Subcutaneous abdominal adipose tissue (tissue), 5 donors: ENCODE measurements at regions not wholly inside any gene's neighbourhood (a gene's known extent, or its start where the extent isn't known, plus 50 kb on each side); places are given as distances from the start of the nearest gene placed in this dataset.

Source experiments
- H3K27ac ChIP-seq: one replicate; pipeline ENCODE4 v1.7.0; 2013; ENCODE audit warnings: low read depth, mild to moderate bottlenecking, inconsistent platforms, low read length, moderate library complexity
- H3K27me3 ChIP-seq, 5 donors: one replicate each; pipeline ENCODE4 v1.7.0; 2013; ENCODE audit warnings: low read length in 5 of 5, inconsistent platforms in 1 of 5; ENCODE audit not compliant: control insufficient read depth in 5 of 5, insufficient read depth in 4 of 5
- H3K36me3 ChIP-seq, 5 donors: one replicate each; pipeline ENCODE4 v1.7.0; 2013; ENCODE audit warnings: low read length in 5 of 5; ENCODE audit not compliant: control insufficient read depth in 5 of 5, insufficient read depth in 5 of 5
- H3K4me1 ChIP-seq, 5 donors: one replicate each; pipeline ENCODE4 v1.7.0; 2013; ENCODE audit warnings: low read length in 5 of 5, mild to moderate bottlenecking in 3 of 5, moderate library complexity in 1 of 5; ENCODE audit not compliant: control insufficient read depth in 5 of 5, insufficient read depth in 5 of 5
- H3K4me3 ChIP-seq, 5 donors: one replicate each; pipeline ENCODE4 v1.7.0; 2013; ENCODE audit warnings: low read length in 5 of 5, low read depth in 1 of 5
- H3K9ac ChIP-seq, 5 donors: one replicate each; pipeline ENCODE4 v1.7.0; 2013; ENCODE audit warnings: low read length in 5 of 5, mild to moderate bottlenecking in 4 of 5, moderate library complexity in 3 of 5
- H3K9me3 ChIP-seq, 5 donors: one replicate each; pipeline ENCODE4 v1.7.0; 2013; ENCODE audit warnings: low read length in 5 of 5; ENCODE audit not compliant: control insufficient read depth in 5 of 5
- donor health status: healthy.
- donor health status: healthy.
- donor health status: healthy.
- donor health status: healthy.
- donor health status: healthy.

DNA sequence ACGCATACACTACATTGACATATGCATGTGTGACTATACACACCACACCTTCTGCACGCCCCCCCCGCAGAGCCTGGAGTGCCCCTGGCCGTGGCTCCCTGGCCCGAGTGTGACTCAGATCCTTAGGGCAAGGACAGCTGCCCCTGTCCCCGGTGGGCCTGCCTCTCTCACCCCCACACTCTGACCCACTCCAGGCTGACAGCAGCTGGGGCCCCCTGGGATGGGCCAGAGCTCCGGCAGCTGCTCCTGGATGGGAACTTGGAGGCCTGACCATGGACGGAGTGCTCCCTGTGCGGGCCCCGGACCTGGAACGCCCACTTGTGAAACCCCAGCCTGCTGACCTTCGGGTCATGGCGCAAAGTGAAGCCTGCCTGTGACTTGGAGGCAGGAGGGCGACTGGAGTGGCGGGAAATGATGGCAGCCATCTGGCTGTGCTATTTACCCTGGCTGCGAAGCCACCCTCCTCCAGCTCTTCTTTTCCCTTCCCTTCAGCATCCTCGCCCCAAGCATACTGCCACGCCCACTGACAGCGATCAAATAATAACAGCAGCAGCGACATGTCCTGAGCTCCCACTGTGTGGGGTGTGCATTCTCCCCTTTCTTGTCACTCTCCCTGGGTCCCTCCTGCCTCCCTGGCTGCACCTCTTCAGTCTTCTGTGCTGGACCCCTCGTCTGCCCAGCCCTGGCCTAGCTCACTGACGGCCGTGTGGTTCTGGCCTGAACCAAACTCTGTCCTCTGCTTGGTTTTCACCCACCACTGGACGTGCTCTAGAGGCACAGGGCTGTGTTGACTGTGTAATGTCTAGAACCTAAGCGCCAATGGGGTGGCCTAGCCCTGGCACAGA is 90.7 kb upstream of the MEF2A start:
- Histone ChIP-seq H3K4me3 (no peak overlapping the region), H3K9ac (no peak overlapping the region)

GRCh38 chr15:99475754-99476412 is 89.9 kb upstream of the MEF2A start:
- H3K9ac ChIP-seq, result no peak overlapping the region
- no peaks in the 10 kb centered on the region for H3K27me3 ChIP-seq
- H3K4me1 ChIP-seq, result peaks cover 0 to 50% (median 18%) of the 10 kb centered on the region in 5 donors
- H3K27ac ChIP-seq, result peak overlapping the region; percentile 23
- no peaks in the 10 kb centered on the region for H3K9me3 ChIP-seq
- no peaks in the 10 kb centered on the region for H3K36me3 ChIP-seq
- H3K4me3 ChIP-seq, result no peak overlapping the region

More for the DNA sequence above, 90.7 kb upstream of the MEF2A start:
- H3K9me3 ChIP-seq, result no peaks in the 10 kb centered on the region
- peaks cover 0 to 50% (median 18%) of the 10 kb centered on the region in 5 donors for H3K4me1 ChIP-seq
- no peak overlapping the region for H3K27ac ChIP-seq
- no peaks in the 10 kb centered on the region for H3K36me3 ChIP-seq
- H3K27me3 ChIP-seq, result no peaks in the 10 kb centered on the region

DNA sequence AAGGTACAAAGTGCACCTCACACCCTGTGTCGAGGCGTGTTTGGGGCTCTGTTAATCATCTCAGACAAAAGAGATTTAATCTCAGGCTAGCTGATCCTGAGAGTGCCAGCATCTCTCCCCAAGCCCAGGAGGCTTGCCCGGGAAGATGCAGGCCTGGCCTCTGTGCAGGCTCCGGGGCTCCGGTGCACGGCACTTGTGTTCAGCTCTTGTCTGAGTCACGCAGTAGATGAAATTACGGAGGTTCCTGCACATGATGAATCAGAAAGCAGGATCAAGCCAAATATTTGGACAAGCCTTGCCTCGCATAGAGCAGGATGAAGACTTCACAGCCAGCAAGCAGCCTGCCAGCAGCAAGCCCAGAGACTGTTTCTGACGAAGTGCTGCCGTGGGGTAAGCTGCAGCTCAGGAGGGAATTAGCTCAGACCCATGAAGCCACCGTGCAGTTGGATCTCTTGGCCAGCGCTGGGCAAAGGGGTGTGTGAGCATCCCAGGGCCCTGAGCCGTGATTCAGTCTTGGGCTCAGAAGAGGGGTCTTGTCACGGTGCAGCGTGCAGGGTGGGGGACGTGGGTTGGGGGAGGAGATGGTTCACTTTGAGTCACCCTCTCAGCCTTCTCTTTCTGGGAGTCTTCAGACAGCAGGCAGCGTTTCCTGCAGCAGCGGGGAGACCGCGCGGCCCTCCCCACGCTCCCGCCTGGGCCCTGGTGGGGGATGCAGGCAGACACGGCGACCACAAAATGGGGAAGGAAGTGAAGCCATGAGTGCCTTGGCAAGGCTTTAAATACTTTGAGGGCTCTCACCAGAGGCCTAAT is 89.2 kb upstream of the MEF2A start:
- peak overlapping the region; percentile 23 for H3K27ac ChIP-seq
- H3K4me3 ChIP-seq, result peak overlapping the region in 1 of 5 donors; percentile 2
- no peaks in the 10 kb centered on the region for H3K36me3 ChIP-seq
- H3K9ac ChIP-seq, result no peak overlapping the region
- H3K4me1 ChIP-seq, result peaks cover 0 to 50% (median 18%) of the 10 kb centered on the region in 5 donors
- no peaks in the 10 kb centered on the region for H3K27me3 ChIP-seq
- no peaks in the 10 kb centered on the region for H3K9me3 ChIP-seq

DNA sequence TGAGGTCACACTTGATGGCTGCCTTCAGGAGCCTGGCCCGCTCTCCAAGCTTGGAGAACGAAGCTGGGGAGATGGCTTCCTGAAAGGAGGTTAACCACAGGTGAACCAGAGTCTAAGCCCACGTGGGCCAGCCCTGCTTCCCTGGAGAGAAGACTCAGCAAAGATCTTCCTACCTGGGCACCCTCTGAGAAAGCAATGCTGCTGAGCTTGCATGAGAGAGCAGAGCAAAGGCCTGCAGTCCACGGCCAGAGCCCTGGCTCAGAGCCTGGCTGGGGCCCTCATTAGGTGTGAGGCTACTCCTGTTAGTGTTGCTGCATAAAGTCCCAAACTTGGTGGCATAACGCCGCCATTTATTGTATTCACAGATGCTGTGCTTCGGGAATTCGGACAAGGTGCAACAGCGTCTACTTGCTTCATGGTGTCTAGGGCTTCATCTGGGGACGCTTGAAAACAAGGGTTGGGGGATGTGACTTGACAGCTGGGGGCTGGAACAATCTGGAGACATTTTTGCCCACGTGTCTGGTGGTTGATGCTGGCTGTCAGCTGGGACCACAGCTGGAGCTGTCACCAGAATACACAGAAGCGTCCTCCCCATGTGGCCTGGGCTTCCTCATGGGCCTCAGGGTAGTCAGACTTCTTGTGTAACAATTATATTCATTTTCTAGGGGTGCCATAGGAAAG is 87.9 kb upstream of the MEF2A start:
- no peak overlapping the region for H3K4me3 ChIP-seq
- H3K27ac ChIP-seq, result no peak overlapping the region
- H3K27me3 ChIP-seq, result no peaks in the 10 kb centered on the region
- peaks cover 0 to 5% (median 0%) of the 10 kb centered on the region in 5 donors for H3K9me3 ChIP-seq
- no peaks in the 10 kb centered on the region for H3K36me3 ChIP-seq
- H3K4me1 ChIP-seq, result peaks cover 0 to 46% (median 18%) of the 10 kb centered on the region in 5 donors
- no peak overlapping the region for H3K9ac ChIP-seq

DNA sequence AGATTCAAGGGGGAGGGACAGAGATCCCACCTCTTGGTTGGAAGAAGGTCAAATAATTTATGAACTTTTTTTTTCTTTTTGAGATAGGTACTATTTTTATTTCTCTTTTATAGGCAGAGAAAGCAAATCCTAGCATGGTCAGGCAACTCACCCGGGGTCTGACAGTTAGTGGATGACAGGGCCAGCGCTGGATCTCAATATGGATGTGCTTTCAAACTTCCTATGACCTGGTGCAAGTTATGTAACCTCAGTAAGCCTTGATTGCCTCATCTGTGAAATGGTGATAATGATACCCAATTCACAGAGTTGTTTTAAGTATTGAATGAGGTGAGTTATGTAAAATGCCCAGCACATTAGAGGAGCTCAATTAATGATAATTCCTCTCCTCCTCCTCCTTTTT is 86.8 kb upstream of the MEF2A start:
- Histone ChIP-seq H3K27me3 (no peaks in the 10 kb centered on the region), H3K4me1 (peaks cover 0 to 38% (median 18%) of the 10 kb centered on the region in 5 donors), H3K27ac (no peak overlapping the region), H3K9ac (no peak overlapping the region), H3K36me3 (no peaks in the 10 kb centered on the region), H3K4me3 (no peak overlapping the region), H3K9me3 (peaks cover 0 to 5% (median 0%) of the 10 kb centered on the region in 5 donors)

DNA sequence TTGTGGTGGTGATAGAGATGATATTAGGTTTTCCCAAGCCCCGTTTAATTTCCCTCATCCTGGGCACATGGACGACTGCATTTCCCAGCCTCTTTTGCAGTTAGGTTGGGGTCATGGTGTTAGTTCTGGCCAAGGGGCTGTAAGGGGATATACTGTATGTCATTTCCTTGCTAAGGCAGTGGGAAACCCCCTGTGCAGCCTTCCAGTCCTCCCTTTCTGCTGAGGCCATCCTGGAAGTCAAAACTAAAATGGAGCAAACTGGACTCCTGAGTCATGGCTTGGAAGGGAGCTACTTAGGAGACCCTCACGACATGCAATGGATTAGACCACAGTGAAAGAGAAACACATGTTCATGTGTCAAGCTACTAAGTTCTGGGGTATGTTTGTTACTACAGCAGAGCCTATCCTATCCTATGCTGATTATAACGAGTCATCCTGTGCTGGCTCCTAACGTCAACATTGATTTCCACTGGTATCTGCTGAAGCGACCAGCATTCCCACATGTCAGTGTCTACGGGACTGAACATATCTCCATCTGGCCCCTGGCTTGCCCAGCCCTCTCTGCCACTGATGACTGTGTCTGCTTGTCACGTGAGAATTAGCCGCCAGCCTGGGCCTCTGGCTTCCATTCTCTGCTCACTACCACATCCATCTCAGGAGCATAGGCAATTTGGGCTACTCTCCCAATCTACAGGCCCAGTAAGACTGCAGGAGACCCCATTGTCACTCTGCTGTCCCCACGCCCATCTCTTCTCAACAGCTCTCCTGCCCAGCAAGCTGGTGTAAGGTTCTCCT is 85.6 kb upstream of the MEF2A start:
- peaks cover 0 to 5% (median 0%) of the 10 kb centered on the region in 5 donors for H3K9me3 ChIP-seq
- no peak overlapping the region for H3K27ac ChIP-seq
- peaks cover 0 to 29% (median 16%) of the 10 kb centered on the region in 5 donors for H3K4me1 ChIP-seq
- H3K4me3 ChIP-seq, result no peak overlapping the region
- H3K9ac ChIP-seq, result no peak overlapping the region
- no peaks in the 10 kb centered on the region for H3K36me3 ChIP-seq
- H3K27me3 ChIP-seq, result no peaks in the 10 kb centered on the region

GRCh38 chr15:99481113-99481950 is 84.5 kb upstream of the MEF2A start:
- no peak overlapping the region for H3K9ac ChIP-seq
- peaks cover 8 to 30% (median 24%) of the 10 kb centered on the region in 5 donors for H3K4me1 ChIP-seq
- H3K36me3 ChIP-seq, result no peaks in the 10 kb centered on the region
- H3K27me3 ChIP-seq, result peaks cover 0 to 2% (median 0%) of the 10 kb centered on the region in 5 donors
- H3K4me3 ChIP-seq, result no peak overlapping the region
- H3K9me3 ChIP-seq, result peaks cover 0 to 5% (median 0%) of the 10 kb centered on the region in 5 donors
- H3K27ac ChIP-seq, result no peak overlapping the region

GRCh38 chr15:99481951-99482230 is 83.9 kb upstream of the MEF2A start:
- H3K9ac ChIP-seq, result no peak overlapping the region
- H3K27me3 ChIP-seq, result peaks cover 0 to 2% (median 0%) of the 10 kb centered on the region in 5 donors
- H3K36me3 ChIP-seq, result no peaks in the 10 kb centered on the region
- H3K27ac ChIP-seq, result no peak overlapping the region
- H3K4me1 ChIP-seq, result peaks cover 8 to 29% (median 22%) of the 10 kb centered on the region in 5 donors
- H3K4me3 ChIP-seq, result no peak overlapping the region
- H3K9me3 ChIP-seq, result peaks cover 0 to 5% (median 0%) of the 10 kb centered on the region in 5 donors
